HCT116 (cell line): ENCODE measurements at regions not wholly inside any gene's neighbourhood (a gene's known extent, or its start where the extent isn't known, plus 50 kb on each side); places are given as distances from the start of the nearest gene placed in this dataset.

Experiments used
- ATAC-seq: fragments of 200-7000 bp; cut with Tn5 transposase; 2 replicates; pipeline ENCODE4 v1.9.1; 2020; ENCODE audit warnings: mild to moderate bottlenecking, moderate library complexity
- BruUV-seq: library from RNA; stranded (reverse); fragments of 400-500 nt; replicated peaks from 2 replicates; lab custom pipeline; 2021; lab: Mats Ljungman, UMichigan
- CTCF ChIA-PET: fragments of 300-600 bp; sonication (Branson Sonifier 250); formaldehyde crosslinking; loops from one replicate; lab custom pipeline; 2021; ENCODE audit warnings: antibody characterized with exemption; lab: Charles Lee
- POLR2A ChIA-PET: fragments of 300-600, 350-600 bp; sonication (Branson Sonifier 250); formaldehyde crosslinking; loops from one replicate; lab custom pipeline; 2021; ENCODE audit warnings: antibody characterized with exemption; lab: Charles Lee
- RAD21 ChIA-PET, 2 experiments: fragments of 300-600 bp; sonication (Branson Sonifier 250); formaldehyde crosslinking; loops; one replicate each; lab custom pipeline; 2023; ENCODE audit warnings: low total read pairs in 2 of 2; ENCODE audit not compliant: uncharacterized antibody in 2 of 2, unreplicated experiment in 2 of 2, low non-redundant PET in 1 of 2; lab: Charles Lee
- DNase-seq: peaks from one replicate; pipeline ENCODE4 v3.0.0-alpha.2; 2010; ENCODE audit warnings: low read depth, low spot score
- H2AFZ ChIP-seq: fragments of 200-600 bp; shearing (Covaris generic), sonication (generic); 2 replicates; pipeline ENCODE4 v1.6.1; 2017; ENCODE audit warnings: low read depth, mixed run types, mixed read lengths, antibody characterized with exemption, low read length; ENCODE audit not compliant: poor library complexity, severe bottlenecking
- H3K27ac ChIP-seq: 2 replicates; pipeline ENCODE4 v1.5.1; 2012; ENCODE audit warnings: low read depth, low read length
- H3K27me3 ChIP-seq: fragments of 200-600 bp; sonication (generic); 2 replicates; pipeline ENCODE4 v1.6.1; 2016; ENCODE audit warnings: mixed run types, low read length, mixed read lengths; ENCODE audit not compliant: insufficient read depth
- H3K36me3 ChIP-seq, 2 experiments: fragments of 200-500 bp in 1 of 2; fragments of 200-600 bp in 1 of 2; sonication (Bioruptor generic) in 1 of 2; sonication (generic) in 1 of 2; 2 replicates each; pipeline versions ENCODE4 v1.5.1 to v1.6.1; 2014 to 2016; ENCODE audit warnings: low read length in 2 of 2, inconsistent platforms in 1 of 2, mixed read lengths in 1 of 2, mixed run types in 1 of 2; ENCODE audit not compliant: insufficient read depth in 2 of 2, control insufficient read depth in 1 of 2
- H3K4me1 ChIP-seq, 2 experiments: fragments of 200-600 bp in 1 of 2; sonication (generic) in 1 of 2; 2 replicates each; pipeline versions ENCODE4 v1.5.1 to v1.6.1; 2012 to 2017; ENCODE audit warnings: low read length in 2 of 2, inconsistent platforms in 1 of 2, mild to moderate bottlenecking in 1 of 2, mixed read lengths in 1 of 2, mixed run types in 1 of 2, moderate library complexity in 1 of 2; ENCODE audit not compliant: insufficient read depth in 2 of 2, control insufficient read depth in 1 of 2
- H3K4me2 ChIP-seq: fragments of 200-600 bp; sonication (generic); 2 replicates; pipeline ENCODE4 v1.6.1; 2017; ENCODE audit warnings: mixed run types, low read length, mixed read lengths
- H3K4me3 ChIP-seq, 2 experiments: fragments of 200-600 bp in 1 of 2; sonication (generic) in 1 of 2; replicated peaks in 1 of 2; 2 replicates each; pipeline ENCODE4 v1.5.1; 2011 to 2016; ENCODE audit warnings: low read length in 2 of 2, control low read depth in 1 of 2, low read depth in 1 of 2, mild to moderate bottlenecking in 1 of 2, mixed read lengths in 1 of 2, mixed run types in 1 of 2
- H3K79me2 ChIP-seq: fragments of 200-600 bp; sonication (generic); 2 replicates; pipeline ENCODE4 v1.6.1; 2017; ENCODE audit warnings: mild to moderate bottlenecking, mixed run types, low read length, moderate library complexity, mixed read lengths; ENCODE audit not compliant: insufficient read depth
- H3K9ac ChIP-seq: fragments of 200-600 bp; sonication (generic); 2 replicates; pipeline ENCODE4 v1.6.1; 2016; ENCODE audit warnings: low read length, mixed read lengths
- H3K9me2 ChIP-seq: fragments of 200-600 bp; sonication (generic), shearing (Covaris generic); 2 replicates; pipeline ENCODE4 v1.6.1; 2017; ENCODE audit warnings: mixed run types, mild to moderate bottlenecking, moderate library complexity; ENCODE audit not compliant: insufficient read depth
- H3K9me3 ChIP-seq, 2 experiments: fragments of 200-500 bp in 1 of 2; fragments of 200-600 bp in 1 of 2; sonication (Bioruptor generic) in 1 of 2; sonication (generic) in 1 of 2; 2 replicates each; pipeline ENCODE4 v1.6.1; 2014 to 2017; ENCODE audit warnings: low read length in 2 of 2, mixed read lengths in 2 of 2, inconsistent platforms in 1 of 2, low read depth in 1 of 2, mild to moderate bottlenecking in 1 of 2, mixed run types in 1 of 2, moderate library complexity in 1 of 2; ENCODE audit not compliant: control insufficient read depth in 1 of 2, insufficient read depth in 1 of 2
- H4K20me1 ChIP-seq: fragments of 200-600 bp; sonication (generic), shearing (Covaris generic); 2 replicates; pipeline ENCODE4 v1.6.1; 2017; ENCODE audit warnings: mixed run types, mild to moderate bottlenecking, moderate library complexity; ENCODE audit not compliant: insufficient read depth
- ATF3 ChIP-seq: IDR thresholded peaks from 2 replicates; pipeline ENCODE4 v1.6.1; 2012
- CEBPB ChIP-seq: IDR thresholded peaks from 2 replicates; pipeline ENCODE4 v1.6.1; 2012; ENCODE audit warnings: low read depth
- CTCF ChIP-seq, 3 experiments: fragments of 200-600 bp in 1 of 3; sonication (generic) in 1 of 3; IDR thresholded peaks in 2 of 3; conservative IDR thresholded peaks in 1 of 3; 2 replicates each; pipeline ENCODE4 v1.5.1; 2012 to 2017; ENCODE audit warnings: low read depth in 2 of 3, low read length in 2 of 3, antibody characterized with exemption in 1 of 3, borderline replicate concordance in 1 of 3, control low read depth in 1 of 3, mild to moderate bottlenecking in 1 of 3, mixed read lengths in 1 of 3, mixed run types in 1 of 3, moderate library complexity in 1 of 3; ENCODE audit not compliant: insufficient read depth in 1 of 3
- EGR1 ChIP-seq: IDR thresholded peaks from 2 replicates; pipeline ENCODE4 v1.6.1; 2012; ENCODE audit warnings: low read depth
- ELF1 ChIP-seq: IDR thresholded peaks from 2 replicates; pipeline ENCODE4 v1.6.1; 2012; ENCODE audit warnings: low read depth, borderline replicate concordance
- EZH2 ChIP-seq: fragments of 200-600 bp; sonication (generic); IDR thresholded peaks from 2 replicates; pipeline ENCODE4 v1.6.1; 2017; ENCODE audit warnings: antibody characterized with exemption, mixed run types
- EZH2phosphoT487 ChIP-seq: fragments of 200-600 bp; IDR thresholded peaks from 2 replicates; pipeline ENCODE4 v1.6.1; 2018; ENCODE audit warnings: antibody characterized with exemption, borderline replicate concordance
- FOSL1 ChIP-seq: IDR thresholded peaks from 2 replicates; pipeline ENCODE4 v1.6.1; 2012; ENCODE audit warnings: low read depth
- JUND ChIP-seq: IDR thresholded peaks from 2 replicates; pipeline ENCODE4 v1.6.1; 2012
- MAX ChIP-seq: IDR thresholded peaks from 2 replicates; pipeline ENCODE4 v1.6.1; 2012
- POLR2A ChIP-seq: IDR thresholded peaks from 2 replicates; pipeline ENCODE4 v1.7.0; 2011; ENCODE audit warnings: borderline replicate concordance; ENCODE audit not compliant: insufficient read depth, insufficient read length; ENCODE audit errors: extremely low read depth
- POLR2AphosphoS5 ChIP-seq: IDR thresholded peaks from 2 replicates; pipeline ENCODE4 v1.6.1; 2011; ENCODE audit warnings: mild to moderate bottlenecking, low read depth, low read length, moderate library complexity
- RAD21 ChIP-seq: IDR thresholded peaks from 2 replicates; pipeline ENCODE4 v1.6.1; 2012; ENCODE audit warnings: low read depth, mild to moderate bottlenecking
- REST ChIP-seq: IDR thresholded peaks from 2 replicates; pipeline ENCODE4 v1.6.1; 2012; ENCODE audit warnings: low read depth
- SIN3A ChIP-seq: IDR thresholded peaks from 2 replicates; pipeline ENCODE4 v1.6.1; 2012; ENCODE audit warnings: low read depth
- SP1 ChIP-seq: IDR thresholded peaks from 2 replicates; pipeline ENCODE4 v1.6.1; 2012; ENCODE audit warnings: low read depth
- TCF7L2 ChIP-seq: IDR thresholded peaks from 2 replicates; pipeline ENCODE4 v1.7.0; 2011; ENCODE audit warnings: borderline replicate concordance, inconsistent platforms; ENCODE audit not compliant: insufficient read depth, insufficient read length; ENCODE audit errors: extremely low read depth
- ZBTB33 ChIP-seq: IDR thresholded peaks from 2 replicates; pipeline ENCODE4 v1.6.1; 2011; ENCODE audit warnings: mild to moderate bottlenecking, low read length, moderate library complexity; ENCODE audit not compliant: insufficient replicate concordance; ENCODE audit errors: extremely low read depth
- ZFX ChIP-seq: fragments of 450-650 bp; IDR thresholded peaks from 2 replicates; pipeline ENCODE4 v1.6.1; 2017
- intact Hi-C: fragments of 100-400 bp; cut with micrococcal nuclease; formaldehyde crosslinking; loops from 2 replicates; pipeline ENCODE4 v1.10.0; 2022

- CTCF ChIA-PET = no interaction called here
Measured at GRCh38 chr13:60642552-60642951, 245.5 kb downstream of the TDRD3 start.

More at GRCh38 chr13:60642552-60642951, 245.5 kb downstream of the TDRD3 start:
- no peak for TF ChIP-seq POLR2AphosphoS5
- TF ChIP-seq ELF1 = no peak
- TF ChIP-seq EZH2 = no peak
- no peak for TF ChIP-seq SP1
- no peak for TF ChIP-seq ATF3
- TF ChIP-seq CTCF (IDR thresholded peaks at IDR 0.05 in 2 of 3, conservative IDR thresholded peaks at IDR 0.05 in 1 of 3; ENCODE audit: borderline replicate concordance in 1 of 3, insufficient read depth in 1 of 3, low read depth in 2 of 3, low read length in 2 of 3) = no peak
- TF ChIP-seq REST = no peak
- no peak for TF ChIP-seq EZH2phosphoT487
- TF ChIP-seq ZFX = no peak
- no peak for TF ChIP-seq EGR1
- no peak for TF ChIP-seq RAD21
- no peak for TF ChIP-seq TCF7L2
- no peak for TF ChIP-seq FOSL1
- no peak for TF ChIP-seq SIN3A
- TF ChIP-seq CEBPB = no peak
- TF ChIP-seq POLR2A = no peak
- TF ChIP-seq ZBTB33 = no peak
- TF ChIP-seq JUND = no peak
- no peak for TF ChIP-seq MAX
- Histone ChIP-seq H4K20me1 (no peaks in the 10 kb centered on the region), H3K4me1 (no peaks in the 10 kb centered on the region), H3K27ac (no peak overlapping the region), H3K36me3 (no peaks in the 10 kb centered on the region), H3K79me2 (no peaks in the 10 kb centered on the region), H3K9me2 (no peaks in the 10 kb centered on the region), H3K9ac (no peak overlapping the region), H3K9me3 (no peaks in the 10 kb centered on the region), H3K4me2 (no peak overlapping the region), H3K27me3 (no peaks in the 10 kb centered on the region), H2AFZ (no peak overlapping the region), H3K4me3 (no peak overlapping the region)
- no peak for ATAC-seq
- POLR2A ChIA-PET = no interaction called here
- DNase-seq = no peak
- intact Hi-C loops = no loop called here
- RAD21 ChIA-PET = no interaction called here
- no TSS peak for BruUV-seq
